Transverse colon (tissue), 4 donors: ENCODE measurements at regions not wholly inside any gene's neighbourhood (a gene's known extent, or its start where the extent isn't known, plus 50 kb on each side); places are given as distances from the start of the nearest gene placed in this dataset.
A peak's percentile ranks its signal among the peaks of the same experiment; 100 is the strongest.

Experiments used
- DNase-seq: peaks from one replicate; pipeline ENCODE4 v3.0.0-alpha.2; 2019
- H3K27ac ChIP-seq, 4 donors: fragments of 200-600 bp; sonication (generic); 2 replicates each; pipeline ENCODE4 v1.5.1; 2016 to 2018; ENCODE audit warnings: inconsistent platforms in 4 of 4
- H3K27me3 ChIP-seq: fragments of 200-600 bp; sonication (generic); 2 replicates; pipeline ENCODE4 v1.5.1; 2017; ENCODE audit warnings: inconsistent platforms
- H3K36me3 ChIP-seq, 4 donors: fragments of 200-600 bp; sonication (generic); 2 replicates each; pipeline ENCODE4 v1.5.1; 2017 to 2019; ENCODE audit warnings: inconsistent platforms in 4 of 4
- H3K4me1 ChIP-seq, 4 donors: fragments of 200-600 bp; sonication (generic); 2 replicates each; pipeline ENCODE4 v1.5.1; 2017 to 2020; ENCODE audit warnings: inconsistent platforms in 4 of 4
- H3K4me3 ChIP-seq, 4 donors: fragments of 200-600 bp; sonication (generic); 1 replicate in 1 of 4; 2 replicates in 3 of 4; pipeline versions ENCODE4 v1.5.1 to v1.6.1; 2017 to 2019; ENCODE audit warnings: inconsistent platforms in 4 of 4
- H3K9me3 ChIP-seq, 2 donors: fragments of 200-600 bp; sonication (generic); 2 replicates each; pipeline ENCODE4 v1.5.1; 2017 to 2019; ENCODE audit warnings: inconsistent platforms in 2 of 2
- EP300 ChIP-seq: sonication (generic); formaldehyde crosslinking; IDR thresholded peaks from one replicate; pipeline ENCODE4 v1.6.1; 2017; ENCODE audit warnings: antibody characterized with exemption, low read depth
- POLR2A ChIP-seq: fragments of 450-650 bp; IDR thresholded peaks from one replicate; pipeline ENCODE4 v1.6.1; 2016; ENCODE audit warnings: antibody characterized with exemption, mild to moderate bottlenecking, moderate library complexity
- POLR2AphosphoS5 ChIP-seq, 3 donors: sonication (generic); formaldehyde crosslinking; IDR thresholded peaks; one replicate each; pipeline ENCODE4 v1.6.1; 2016; ENCODE audit warnings: antibody characterized with exemption in 3 of 3
- WGBS, 2 donors: methylation state at CpG; one replicate each; pipeline ENCODE4 v1.1.5; 2018; ENCODE audit warnings: low coverage in 1 of 2; 5-methylcytosine and 5-hydroxymethylcytosine counted together
- in situ Hi-C, 4 donors: fragments of 200-750 bp; cut with MboI; loops; one replicate each; pipeline versions ENCODE4 v1.15.0 to v1.15.1; 2017; ENCODE audit warnings: low sequenced_read_pairs in 3 of 4, low pct_ligation_motif_present in 1 of 4, low pct_unique_long_range_greater_than_20kb in 1 of 4
- intact Hi-C: fragments of 100-400 bp; cut with DNase I; formaldehyde crosslinking; loops from one replicate; pipeline ENCODE4 v1.15.1; 2023; ENCODE audit warnings: low total_unique reads
- TF ChIP-seq, protein P1 (sequence below), 5 experiments: fragments of 200-600 bp in 3 of 5; fragments of 450-650 bp in 2 of 5; sonication (generic) in 3 of 5; IDR thresholded peaks; 1 replicate in 2 of 5; 2 replicates in 3 of 5; pipeline ENCODE4 v1.5.1; 2016 to 2017; ENCODE audit warnings: antibody characterized with exemption in 5 of 5, inconsistent platforms in 3 of 5, mild to moderate bottlenecking in 2 of 5, moderate library complexity in 1 of 5

DNA sequence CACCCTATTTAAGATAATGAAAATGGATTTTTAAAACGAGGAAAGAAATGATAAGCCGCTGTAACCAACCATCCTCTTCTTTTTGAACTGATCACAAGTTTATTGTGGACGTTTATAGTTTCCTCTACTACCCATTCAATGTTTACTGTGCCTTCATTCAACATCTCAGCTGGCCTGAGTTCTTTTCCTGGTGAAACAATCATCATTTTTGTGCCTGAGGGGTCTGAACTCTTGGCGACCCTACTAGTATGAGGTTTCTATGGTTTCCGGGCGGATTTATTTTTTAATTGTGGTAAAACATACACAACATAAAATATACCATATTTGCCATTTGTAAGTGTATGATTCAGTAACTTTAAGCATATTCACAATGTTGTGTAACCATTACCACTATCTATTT, 100.7 kb downstream of the SPRY1 start:
- Histone ChIP-seq H3K27me3 (no peaks in the 10 kb centered on the region), H3K27ac (no peak overlapping the region), H3K36me3 (no peaks in the 10 kb centered on the region), H3K4me3 (no peak overlapping the region), H3K4me1 (no peaks in the 10 kb centered on the region), H3K9me3 (no peaks in the 10 kb centered on the region)
- intact Hi-C loops (no loop called here), in situ Hi-C loops (no loop called here)
- 60 to 75% methylated on average over 6 of the region's 6 CpGs for WGBS, 2 donors
- TF ChIP-seq, protein P1, sequence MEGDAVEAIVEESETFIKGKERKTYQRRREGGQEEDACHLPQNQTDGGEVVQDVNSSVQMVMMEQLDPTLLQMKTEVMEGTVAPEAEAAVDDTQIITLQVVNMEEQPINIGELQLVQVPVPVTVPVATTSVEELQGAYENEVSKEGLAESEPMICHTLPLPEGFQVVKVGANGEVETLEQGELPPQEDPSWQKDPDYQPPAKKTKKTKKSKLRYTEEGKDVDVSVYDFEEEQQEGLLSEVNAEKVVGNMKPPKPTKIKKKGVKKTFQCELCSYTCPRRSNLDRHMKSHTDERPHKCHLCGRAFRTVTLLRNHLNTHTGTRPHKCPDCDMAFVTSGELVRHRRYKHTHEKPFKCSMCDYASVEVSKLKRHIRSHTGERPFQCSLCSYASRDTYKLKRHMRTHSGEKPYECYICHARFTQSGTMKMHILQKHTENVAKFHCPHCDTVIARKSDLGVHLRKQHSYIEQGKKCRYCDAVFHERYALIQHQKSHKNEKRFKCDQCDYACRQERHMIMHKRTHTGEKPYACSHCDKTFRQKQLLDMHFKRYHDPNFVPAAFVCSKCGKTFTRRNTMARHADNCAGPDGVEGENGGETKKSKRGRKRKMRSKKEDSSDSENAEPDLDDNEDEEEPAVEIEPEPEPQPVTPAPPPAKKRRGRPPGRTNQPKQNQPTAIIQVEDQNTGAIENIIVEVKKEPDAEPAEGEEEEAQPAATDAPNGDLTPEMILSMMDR (IDR thresholded peaks at IDR 0.05), result no peak
- TF ChIP-seq POLR2AphosphoS5 (IDR thresholded peaks at IDR 0.05), result no peak
- no peak for TF ChIP-seq EP300
- TF ChIP-seq POLR2A, result no peak
- no peak for DNase-seq

DNA sequence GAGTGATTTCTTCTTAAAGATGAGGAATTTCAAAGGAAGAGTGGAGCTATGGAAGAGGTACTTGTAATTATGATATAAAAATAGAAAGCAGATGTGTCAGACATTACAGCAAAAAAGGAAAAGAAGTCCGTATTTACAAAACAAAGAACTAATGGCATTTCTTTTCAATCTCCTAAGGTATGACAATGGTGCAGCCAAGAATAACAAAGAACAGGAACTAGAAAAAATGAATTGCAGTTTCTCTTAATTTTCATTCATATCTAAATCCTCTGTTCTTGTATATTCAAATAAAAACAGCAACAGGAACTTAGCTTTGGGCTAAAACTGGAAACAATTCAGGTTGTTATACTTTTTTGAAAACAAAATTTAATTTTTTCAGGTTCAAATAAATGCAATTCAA, 105.1 kb downstream of the SPRY1 start:
- 64 to 71% methylated on average over 1 of the region's 1 CpG for WGBS, 2 donors
- in situ Hi-C loops, result no loop called here
- Histone ChIP-seq H3K27me3 (no peaks in the 10 kb centered on the region), H3K27ac (no peak overlapping the region), H3K4me3 (no peak overlapping the region), H3K36me3 (no peaks in the 10 kb centered on the region), H3K4me1 (peaks cover 0 to 10% (median 7%) of the 10 kb centered on the region in 4 donors), H3K9me3 (no peaks in the 10 kb centered on the region)
- intact Hi-C loops, result no loop called here
- TF ChIP-seq, protein P1 (IDR thresholded peaks at IDR 0.05), result no peak
- TF ChIP-seq EP300 (no peak), POLR2AphosphoS5 (IDR thresholded peaks at IDR 0.05) (no peak), POLR2A (no peak)
- no peak for DNase-seq

DNA sequence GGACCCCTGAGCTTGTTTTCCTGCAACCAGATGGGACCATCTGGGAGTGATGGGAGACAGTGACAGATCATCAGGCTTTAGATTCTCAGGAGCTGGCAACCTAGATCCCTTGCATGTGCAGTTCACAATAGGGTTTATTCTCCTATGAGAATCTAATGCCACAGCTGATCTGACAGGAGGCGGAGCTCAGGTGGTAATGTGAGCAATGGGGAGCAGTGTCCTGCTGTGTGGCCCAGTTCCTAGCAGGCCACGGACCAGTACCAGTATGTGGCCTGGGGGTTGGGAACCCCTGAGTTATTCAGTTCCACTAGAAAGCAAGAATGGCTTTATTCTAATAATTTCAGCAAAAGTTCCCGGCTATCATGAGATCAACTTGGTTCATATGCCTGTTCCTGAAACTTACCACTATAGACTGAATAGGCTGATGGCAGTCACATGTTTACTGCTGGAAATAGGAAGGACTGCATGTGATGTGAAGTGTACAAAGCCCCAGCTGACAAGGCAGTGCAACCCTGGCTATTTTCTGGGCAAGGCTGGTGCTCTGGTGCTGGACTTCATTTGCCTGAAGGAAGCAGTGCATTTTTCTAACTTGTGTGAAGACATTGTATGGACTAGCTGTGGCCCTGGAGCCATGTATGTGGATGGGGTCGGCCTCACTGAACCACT, 107.2 kb downstream of the SPRY1 start:
- Histone ChIP-seq H3K4me3 (no peak overlapping the region), H3K36me3 (no peaks in the 10 kb centered on the region), H3K27me3 (no peaks in the 10 kb centered on the region), H3K9me3 (no peaks in the 10 kb centered on the region), H3K4me1 (peaks cover 0 to 10% (median 7%) of the 10 kb centered on the region in 4 donors), H3K27ac (no peak overlapping the region)
- intact Hi-C loops, result no loop called here
- TF ChIP-seq POLR2A (no peak), EP300 (no peak), POLR2AphosphoS5 (IDR thresholded peaks at IDR 0.05) (no peak)
- TF ChIP-seq, protein P1 (IDR thresholded peaks at IDR 0.05), result no peak
- no peak for DNase-seq
- in situ Hi-C loops, result no loop called here
- WGBS, 2 donors, result 57 to 95% methylated on average over 1 to 4 of the region's 4 CpGs

DNA sequence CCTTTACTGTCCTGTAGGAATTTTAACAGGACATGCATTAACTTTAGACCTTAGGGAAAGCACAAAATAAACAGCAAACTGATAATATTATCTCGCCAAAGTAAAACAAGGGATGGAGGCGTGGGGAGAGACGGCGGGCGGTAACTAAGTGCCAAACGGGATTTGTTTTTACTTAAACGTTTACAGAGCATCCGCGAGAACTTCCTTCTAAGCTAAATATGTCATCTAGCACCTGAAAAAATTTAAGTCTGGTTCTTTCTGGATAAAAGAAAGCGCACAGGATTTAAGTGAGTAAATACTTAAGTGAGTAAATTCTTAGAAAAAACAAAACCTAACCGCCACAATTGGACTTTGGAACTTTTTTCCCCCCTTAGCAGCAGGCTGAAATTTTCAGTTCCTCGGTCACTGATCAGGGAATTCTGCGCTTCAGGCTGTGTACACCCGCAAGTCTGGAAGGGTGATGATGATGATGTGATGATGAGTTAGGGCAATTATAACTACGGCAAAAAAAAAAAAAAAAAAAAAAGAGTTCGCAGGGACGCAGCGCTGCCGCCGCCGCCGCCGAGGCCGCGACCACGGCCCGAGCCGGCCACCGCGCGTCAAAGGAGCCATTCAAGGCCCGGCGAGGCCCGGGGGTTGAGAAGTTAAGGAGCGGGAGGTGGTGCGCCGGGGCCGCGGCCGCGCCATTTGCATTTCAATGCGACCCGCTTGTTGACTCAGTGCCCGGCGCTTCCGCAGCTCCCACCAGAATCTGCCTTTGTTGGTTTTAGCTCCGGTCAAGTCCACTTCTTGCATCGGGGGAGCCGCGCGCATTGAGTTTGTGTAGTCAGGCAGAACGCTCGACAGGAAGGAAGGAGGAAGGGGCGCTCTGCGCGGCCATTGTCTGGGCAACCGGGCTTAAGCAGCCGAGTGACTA, 108.8 kb downstream of the SPRY1 start:
- peak; percentile 37 for DNase-seq
- H3K9me3 ChIP-seq, result no peaks in the 10 kb centered on the region
- WGBS, 2 donors, result 2 to 6% methylated on average over 21 to 58 of the region's 58 CpGs
- in situ Hi-C loops, result no loop called here
- intact Hi-C loops, result no loop called here
- H3K27ac ChIP-seq, result peak overlapping the region; percentile 31 to 61 (median 46)
- TF ChIP-seq POLR2A (no peak), POLR2AphosphoS5 (IDR thresholded peaks at IDR 0.05) (no peak), EP300 (no peak)
- TF ChIP-seq, protein P1 (IDR thresholded peaks at IDR 0.05), result no peak
- H3K4me1 ChIP-seq, result peaks cover 0 to 10% (median 7%) of the 10 kb centered on the region in 4 donors
- no peaks in the 10 kb centered on the region for H3K36me3 ChIP-seq
- H3K27me3 ChIP-seq, result no peaks in the 10 kb centered on the region
- H3K4me3 ChIP-seq, result peak overlapping the region; percentile 34 to 68 (median 40)
